KOPT-K1 (cell line): ENCODE measurements at regions not wholly inside any gene's neighbourhood (a gene's known extent, or its start where the extent isn't known, plus 50 kb on each side); places are given as distances from the start of the nearest gene placed in this dataset.

Source experiments
- H3K27ac ChIP-seq: fragments of 200-600 bp; sonication (generic); 2 replicates; pipeline ENCODE4 v1.5.1; 2016; ENCODE audit warnings: antibody characterized with exemption, mild to moderate bottlenecking, low read depth, low read length; ENCODE audit not compliant: poor library complexity, severe bottlenecking
- H3K36me3 ChIP-seq: fragments of 200-600 bp; sonication (generic); 2 replicates; pipeline ENCODE4 v1.5.1; 2017; ENCODE audit warnings: antibody characterized with exemption, mild to moderate bottlenecking, low read length, moderate library complexity; ENCODE audit not compliant: insufficient read depth
- H3K9me3 ChIP-seq: fragments of 200-600 bp; sonication (generic); 2 replicates; pipeline ENCODE4 v1.5.1; 2017; ENCODE audit warnings: antibody characterized with exemption, low read length, mild to moderate bottlenecking; ENCODE audit not compliant: insufficient read depth, poor library complexity, severe bottlenecking

GRCh38 chrX:97740886-97741285 is 857.2 kb downstream of the RPA4 start:
- Histone ChIP-seq H3K27ac (no peak overlapping the region), H3K36me3 (no peaks in the 10 kb centered on the region), H3K9me3 (no peaks in the 10 kb centered on the region)

GRCh38 chrX:97743014-97743413 is 859.3 kb downstream of the RPA4 start:
- Histone ChIP-seq H3K36me3 (no peaks in the 10 kb centered on the region), H3K27ac (no peak overlapping the region), H3K9me3 (no peaks in the 10 kb centered on the region)

GRCh38 chrX:97747346-97747745 is 863.6 kb downstream of the RPA4 start:
- no peaks in the 10 kb centered on the region for H3K36me3 ChIP-seq
- no peak overlapping the region for H3K27ac ChIP-seq
- no peaks in the 10 kb centered on the region for H3K9me3 ChIP-seq

- H3K36me3 ChIP-seq, result no peaks in the 10 kb centered on the region
- no peak overlapping the region for H3K27ac ChIP-seq
- no peaks in the 10 kb centered on the region for H3K9me3 ChIP-seq
Measured at GRCh38 chrX:97751016-97751415, 867.3 kb downstream of the RPA4 start.

- H3K9me3 ChIP-seq, result no peaks in the 10 kb centered on the region
- no peaks in the 10 kb centered on the region for H3K36me3 ChIP-seq
- H3K27ac ChIP-seq, result no peak overlapping the region
Measured at GRCh38 chrX:97751735-97752134, 868.0 kb downstream of the RPA4 start.

- Histone ChIP-seq H3K27ac (no peak overlapping the region), H3K9me3 (no peaks in the 10 kb centered on the region), H3K36me3 (no peaks in the 10 kb centered on the region)
Measured at GRCh38 chrX:97756879-97757278, 873.2 kb downstream of the RPA4 start.

- H3K36me3 ChIP-seq, result no peaks in the 10 kb centered on the region
- no peaks in the 10 kb centered on the region for H3K9me3 ChIP-seq
- H3K27ac ChIP-seq, result no peak overlapping the region
Measured at GRCh38 chrX:97763391-97763790, 879.7 kb downstream of the RPA4 start.

- Histone ChIP-seq H3K9me3 (no peaks in the 10 kb centered on the region), H3K36me3 (no peaks in the 10 kb centered on the region), H3K27ac (no peak overlapping the region)
Measured at GRCh38 chrX:97763981-97764380, 880.3 kb downstream of the RPA4 start.

GRCh38 chrX:97766501-97767095 is 882.9 kb downstream of the RPA4 start:
- no peaks in the 10 kb centered on the region for H3K36me3 ChIP-seq
- no peaks in the 10 kb centered on the region for H3K9me3 ChIP-seq
- no peak overlapping the region for H3K27ac ChIP-seq

GRCh38 chrX:97787311-97787710 is 903.6 kb downstream of the RPA4 start:
- H3K9me3 ChIP-seq, result no peaks in the 10 kb centered on the region
- no peaks in the 10 kb centered on the region for H3K36me3 ChIP-seq
- H3K27ac ChIP-seq, result no peak overlapping the region

- Histone ChIP-seq H3K27ac (no peak overlapping the region), H3K36me3 (no peaks in the 10 kb centered on the region), H3K9me3 (no peaks in the 10 kb centered on the region)
Measured at GRCh38 chrX:97787849-97788248, 904.1 kb downstream of the RPA4 start.

GRCh38 chrX:97790850-97791249 is 907.1 kb downstream of the RPA4 start:
- H3K27ac ChIP-seq, result no peak overlapping the region
- no peaks in the 10 kb centered on the region for H3K36me3 ChIP-seq
- H3K9me3 ChIP-seq, result no peaks in the 10 kb centered on the region

GRCh38 chrX:97797076-97797475 is 913.4 kb downstream of the RPA4 start:
- H3K36me3 ChIP-seq, result no peaks in the 10 kb centered on the region

GRCh38 chrX:97806238-97806637 is 922.5 kb downstream of the RPA4 start:
- H3K9me3 ChIP-seq, result no peaks in the 10 kb centered on the region
- no peak overlapping the region for H3K27ac ChIP-seq
- H3K36me3 ChIP-seq, result no peaks in the 10 kb centered on the region

More at GRCh38 chrX:97797076-97797475, 913.4 kb downstream of the RPA4 start:
- H3K27ac ChIP-seq, result no peak overlapping the region
- H3K9me3 ChIP-seq, result no peaks in the 10 kb centered on the region

GRCh38 chrX:97806946-97807345 is 923.2 kb downstream of the RPA4 start:
- Histone ChIP-seq H3K9me3 (no peaks in the 10 kb centered on the region), H3K27ac (no peak overlapping the region), H3K36me3 (no peaks in the 10 kb centered on the region)

- Histone ChIP-seq H3K27ac (no peak overlapping the region), H3K9me3 (no peaks in the 10 kb centered on the region), H3K36me3 (no peaks in the 10 kb centered on the region)
Measured at GRCh38 chrX:97820170-97820569, 936.5 kb downstream of the RPA4 start.
